ENCODE measurements at regions not wholly inside any gene's neighbourhood (a gene's known extent, or its start where the extent isn't known, plus 50 kb on each side); places are given as distances from the start of the nearest gene placed in this dataset.

- H3K36me3 ChIP-seq, result no peaks in the 10 kb centered on the region
- DNase-seq, result no peak
Observed at GRCh38 chr1:238226810-238227209, 336.1 kb upstream of the ZP4 start.

GRCh38 chr1:238223076-238223640, 332.4 kb upstream of the ZP4 start:
- DNase-seq, result no peak
- Histone ChIP-seq H3K4me1 (no peaks in the 10 kb centered on the region), H3K27me3 (no peaks in the 10 kb centered on the region), H3K36me3 (no peaks in the 10 kb centered on the region), H3K9me3 (no peaks in the 10 kb centered on the region), H3K4me3 (replicated peaks in 1 of 3) (no peak overlapping the region), H3K27ac (no peak overlapping the region)
- WGBS, 2 donors, result 74 to 76% methylated on average over 3 of the region's 3 CpGs
- TF ChIP-seq POLR2A (IDR thresholded peaks at IDR 0.05), result no peak
- no peak for TF ChIP-seq CTCF (IDR thresholded peaks at IDR 0.05)
- intact Hi-C loops (cut with DNase I), result no loop called here

More at GRCh38 chr1:238226810-238227209, 336.1 kb upstream of the ZP4 start:
- H3K27me3 ChIP-seq, result no peaks in the 10 kb centered on the region
- H3K9me3 ChIP-seq, result no peaks in the 10 kb centered on the region
- intact Hi-C loops (cut with DNase I), result no loop called here
- H3K27ac ChIP-seq, result no peak overlapping the region
- no peaks in the 10 kb centered on the region for H3K4me1 ChIP-seq
- no peak for TF ChIP-seq CTCF (IDR thresholded peaks at IDR 0.05)
- 78 to 79% methylated on average over 2 of the region's 2 CpGs for WGBS, 2 donors
- no peak overlapping the region for H3K4me3 ChIP-seq (replicated peaks in 1 of 3)

- Histone ChIP-seq H3K9me3 (no peaks in the 10 kb centered on the region), H3K27ac (no peak overlapping the region), H3K4me1 (no peaks in the 10 kb centered on the region), H3K27me3 (no peaks in the 10 kb centered on the region), H3K36me3 (no peaks in the 10 kb centered on the region), H3K4me3 (replicated peaks in 1 of 3) (no peak overlapping the region)
- 65 to 72% methylated on average over 4 of the region's 4 CpGs for WGBS, 2 donors
- TF ChIP-seq CTCF (IDR thresholded peaks at IDR 0.05), result no peak
- no peak for TF ChIP-seq POLR2A (IDR thresholded peaks at IDR 0.05)
- intact Hi-C loops (cut with DNase I), result no loop called here
- no peak for DNase-seq
Observed at GRCh38 chr1:238221738-238222137, 331.0 kb upstream of the ZP4 start.

- WGBS, 2 donors, result 53 to 62% methylated on average over 2 of the region's 2 CpGs
- H3K9me3 ChIP-seq, result no peaks in the 10 kb centered on the region
- intact Hi-C loops (cut with DNase I), result no loop called here
- no peaks in the 10 kb centered on the region for H3K27me3 ChIP-seq
- no peak for DNase-seq
- no peak overlapping the region for H3K27ac ChIP-seq
- no peaks in the 10 kb centered on the region for H3K4me1 ChIP-seq
- no peak overlapping the region for H3K4me3 ChIP-seq (replicated peaks in 1 of 3)
- TF ChIP-seq CTCF (IDR thresholded peaks at IDR 0.05) (no peak), POLR2A (IDR thresholded peaks at IDR 0.05) (no peak)
- no peaks in the 10 kb centered on the region for H3K36me3 ChIP-seq
Observed at GRCh38 chr1:238214449-238214848, 323.7 kb upstream of the ZP4 start.

GRCh38 chr1:238205045-238205662, 314.4 kb upstream of the ZP4 start:
- WGBS, 2 donors, result 67 to 74% methylated on average over 2 of the region's 2 CpGs

More at GRCh38 chr1:238205045-238205662, 314.4 kb upstream of the ZP4 start:
- H3K4me3 ChIP-seq (replicated peaks in 1 of 3), result no peak overlapping the region
- intact Hi-C loops (cut with DNase I), result no loop called here
- TF ChIP-seq POLR2A (IDR thresholded peaks at IDR 0.05) (no peak), CTCF (IDR thresholded peaks at IDR 0.05) (no peak)
- no peak overlapping the region for H3K27ac ChIP-seq
- no peaks in the 10 kb centered on the region for H3K27me3 ChIP-seq
- DNase-seq, result no peak
- H3K9me3 ChIP-seq, result no peaks in the 10 kb centered on the region
- no peaks in the 10 kb centered on the region for H3K4me1 ChIP-seq
- H3K36me3 ChIP-seq, result no peaks in the 10 kb centered on the region
